Loucy (cell line): ENCODE measurements at regions not wholly inside any gene's neighbourhood (a gene's known extent, or its start where the extent isn't known, plus 50 kb on each side); places are given as distances from the start of the nearest gene placed in this dataset.
"Not testable (repeated sequence)": the region's sequence is repeated elsewhere in the genome, so short reads cannot be mapped to it uniquely, and the experiment has no call there.

Experiments used
- EZH2phosphoT487 ChIP-seq: fragments of 200-600 bp; IDR thresholded peaks from 2 replicates; pipeline ENCODE4 v1.6.1; 2018; ENCODE audit warnings: antibody characterized with exemption, mild to moderate bottlenecking, moderate library complexity, borderline replicate concordance
- TF ChIP-seq, protein P1 (sequence below): fragments of 200-600 bp; sonication (generic); conservative IDR thresholded peaks from 2 replicates; pipeline ENCODE4 v1.5.1; 2014; ENCODE audit warnings: mild to moderate bottlenecking, antibody characterized with exemption, low read length

DNA sequence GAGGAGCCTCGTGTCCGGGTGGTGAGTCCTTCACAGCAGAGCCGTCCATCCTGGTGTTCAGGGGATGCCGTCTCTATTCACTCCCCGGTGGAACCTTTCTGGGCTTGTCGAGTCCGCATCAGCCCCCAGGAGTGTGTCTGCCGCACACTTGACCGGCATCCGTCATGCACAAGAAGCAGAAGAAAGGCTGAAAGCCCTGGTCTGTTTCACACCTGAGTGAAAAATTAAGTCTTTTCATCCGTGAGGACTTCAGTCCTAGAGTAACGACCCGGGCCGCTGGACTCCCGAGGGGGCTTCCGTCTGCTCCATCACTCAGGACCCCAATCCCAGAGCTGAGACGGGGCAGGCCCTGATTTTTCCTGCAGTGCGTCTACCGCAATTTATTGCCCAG is 332.2 kb downstream of the ADGRD1 start:
- TF ChIP-seq, protein P1, sequence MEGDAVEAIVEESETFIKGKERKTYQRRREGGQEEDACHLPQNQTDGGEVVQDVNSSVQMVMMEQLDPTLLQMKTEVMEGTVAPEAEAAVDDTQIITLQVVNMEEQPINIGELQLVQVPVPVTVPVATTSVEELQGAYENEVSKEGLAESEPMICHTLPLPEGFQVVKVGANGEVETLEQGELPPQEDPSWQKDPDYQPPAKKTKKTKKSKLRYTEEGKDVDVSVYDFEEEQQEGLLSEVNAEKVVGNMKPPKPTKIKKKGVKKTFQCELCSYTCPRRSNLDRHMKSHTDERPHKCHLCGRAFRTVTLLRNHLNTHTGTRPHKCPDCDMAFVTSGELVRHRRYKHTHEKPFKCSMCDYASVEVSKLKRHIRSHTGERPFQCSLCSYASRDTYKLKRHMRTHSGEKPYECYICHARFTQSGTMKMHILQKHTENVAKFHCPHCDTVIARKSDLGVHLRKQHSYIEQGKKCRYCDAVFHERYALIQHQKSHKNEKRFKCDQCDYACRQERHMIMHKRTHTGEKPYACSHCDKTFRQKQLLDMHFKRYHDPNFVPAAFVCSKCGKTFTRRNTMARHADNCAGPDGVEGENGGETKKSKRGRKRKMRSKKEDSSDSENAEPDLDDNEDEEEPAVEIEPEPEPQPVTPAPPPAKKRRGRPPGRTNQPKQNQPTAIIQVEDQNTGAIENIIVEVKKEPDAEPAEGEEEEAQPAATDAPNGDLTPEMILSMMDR, result not testable (repeated sequence)
- TF ChIP-seq EZH2phosphoT487, result not testable (repeated sequence)
